A673 (cell line): ENCODE measurements at regions not wholly inside any gene's neighbourhood (a gene's known extent, or its start where the extent isn't known, plus 50 kb on each side); places are given as distances from the start of the nearest gene placed in this dataset.
A peak's percentile ranks its signal among the peaks of the same experiment; 100 is the strongest.

ENCODE experiments used
- BruUV-seq: library from RNA; stranded (reverse); fragments of 400-500 nt; replicated peaks from 2 replicates; lab custom pipeline; 2021; lab: Mats Ljungman, UMichigan
- CTCF ChIA-PET: fragments of 300-600 bp; sonication (Branson Sonifier 250); formaldehyde crosslinking; loops from one replicate; lab custom pipeline; 2022; ENCODE audit warnings: antibody characterized with exemption; lab: Charles Lee
- POLR2A ChIA-PET: fragments of 300-600 bp; sonication (Branson Sonifier 250); formaldehyde crosslinking; loops from one replicate; lab custom pipeline; 2022; ENCODE audit warnings: antibody characterized with exemption; ENCODE audit not compliant: low non-redundant PET; lab: Charles Lee
- DNase-seq: peaks from one replicate; pipeline ENCODE4 v3.0.0-alpha.2; 2015; ENCODE audit warnings: low spot score
- H3K27ac ChIP-seq: fragments of 200-600 bp; sonication (generic); 2 replicates; pipeline ENCODE4 v1.5.1; 2016; ENCODE audit warnings: mixed run types, low read depth, mild to moderate bottlenecking, mixed read lengths, antibody characterized with exemption, low read length; ENCODE audit not compliant: poor library complexity, severe bottlenecking
- H3K27me3 ChIP-seq: fragments of 200-600 bp; sonication (generic); replicated peaks from 2 replicates; pipeline ENCODE4 v1.6.1; 2017; ENCODE audit warnings: mixed run types, low read depth, mild to moderate bottlenecking, mixed read lengths, antibody characterized with exemption, low read length; ENCODE audit not compliant: insufficient read depth, poor library complexity
- H3K36me3 ChIP-seq: fragments of 200-600 bp; sonication (generic); 2 replicates; pipeline ENCODE4 v1.6.1; 2016; ENCODE audit warnings: mixed run types, mild to moderate bottlenecking, mixed read lengths, antibody characterized with exemption, low read length; ENCODE audit not compliant: insufficient read depth, poor library complexity, severe bottlenecking
- H3K4me1 ChIP-seq: fragments of 200-600 bp; sonication (generic); 2 replicates; pipeline ENCODE4 v1.6.1; 2017; ENCODE audit warnings: mixed run types, mild to moderate bottlenecking, mixed read lengths, antibody characterized with exemption, low read length; ENCODE audit not compliant: insufficient read depth, poor library complexity, severe bottlenecking
- H3K4me3 ChIP-seq: fragments of 200-600 bp; sonication (generic); 2 replicates; pipeline ENCODE4 v1.5.1; 2016; ENCODE audit warnings: low read depth, mixed run types, mild to moderate bottlenecking, mixed read lengths, low read length; ENCODE audit not compliant: poor library complexity, severe bottlenecking
- H3K9me3 ChIP-seq: fragments of 200-600 bp; sonication (generic); 2 replicates; pipeline ENCODE4 v1.6.1; 2016; ENCODE audit warnings: mixed run types, low read depth, mild to moderate bottlenecking, mixed read lengths, antibody characterized with exemption, low read length; ENCODE audit not compliant: poor library complexity, severe bottlenecking
- EZH2 ChIP-seq: fragments of 200-600 bp; sonication (generic); IDR thresholded peaks from 2 replicates; pipeline ENCODE4 v1.6.1; 2017; ENCODE audit warnings: borderline replicate concordance, low read depth, mild to moderate bottlenecking, mixed read lengths, antibody characterized with exemption, low read length; ENCODE audit not compliant: poor library complexity, severe bottlenecking
- intact Hi-C: fragments of 100-400 bp; cut with micrococcal nuclease; formaldehyde crosslinking; loops from one replicate; pipeline ENCODE4 v1.10.0; 2022; ENCODE audit not compliant: unreplicated experiment
- TF ChIP-seq, protein P1 (sequence below): fragments of 300-800, 200-600 bp; sonication (generic); conservative IDR thresholded peaks from 2 replicates; pipeline ENCODE4 v1.5.1; 2017; ENCODE audit warnings: low read depth, mild to moderate bottlenecking, antibody characterized with exemption, low read length, moderate library complexity, mixed read lengths

GRCh38 chr6:85118652-85119235 lies 331.1 kb upstream of the NT5E start:
- no TSS peak for BruUV-seq
- Histone ChIP-seq H3K27me3 (no peaks in the 10 kb centered on the region), H3K4me3 (no peak overlapping the region), H3K27ac (no peak overlapping the region), H3K9me3 (no peaks in the 10 kb centered on the region), H3K4me1 (peaks cover 4% of the 10 kb centered on the region), H3K36me3 (no peaks in the 10 kb centered on the region)
- ChIA-PET CTCF (no interaction called here), POLR2A (no interaction called here)
- no peak for TF ChIP-seq EZH2
- TF ChIP-seq, protein P1, sequence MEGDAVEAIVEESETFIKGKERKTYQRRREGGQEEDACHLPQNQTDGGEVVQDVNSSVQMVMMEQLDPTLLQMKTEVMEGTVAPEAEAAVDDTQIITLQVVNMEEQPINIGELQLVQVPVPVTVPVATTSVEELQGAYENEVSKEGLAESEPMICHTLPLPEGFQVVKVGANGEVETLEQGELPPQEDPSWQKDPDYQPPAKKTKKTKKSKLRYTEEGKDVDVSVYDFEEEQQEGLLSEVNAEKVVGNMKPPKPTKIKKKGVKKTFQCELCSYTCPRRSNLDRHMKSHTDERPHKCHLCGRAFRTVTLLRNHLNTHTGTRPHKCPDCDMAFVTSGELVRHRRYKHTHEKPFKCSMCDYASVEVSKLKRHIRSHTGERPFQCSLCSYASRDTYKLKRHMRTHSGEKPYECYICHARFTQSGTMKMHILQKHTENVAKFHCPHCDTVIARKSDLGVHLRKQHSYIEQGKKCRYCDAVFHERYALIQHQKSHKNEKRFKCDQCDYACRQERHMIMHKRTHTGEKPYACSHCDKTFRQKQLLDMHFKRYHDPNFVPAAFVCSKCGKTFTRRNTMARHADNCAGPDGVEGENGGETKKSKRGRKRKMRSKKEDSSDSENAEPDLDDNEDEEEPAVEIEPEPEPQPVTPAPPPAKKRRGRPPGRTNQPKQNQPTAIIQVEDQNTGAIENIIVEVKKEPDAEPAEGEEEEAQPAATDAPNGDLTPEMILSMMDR: no peak
- no peak for DNase-seq
- intact Hi-C loops: no loop called here

DNA sequence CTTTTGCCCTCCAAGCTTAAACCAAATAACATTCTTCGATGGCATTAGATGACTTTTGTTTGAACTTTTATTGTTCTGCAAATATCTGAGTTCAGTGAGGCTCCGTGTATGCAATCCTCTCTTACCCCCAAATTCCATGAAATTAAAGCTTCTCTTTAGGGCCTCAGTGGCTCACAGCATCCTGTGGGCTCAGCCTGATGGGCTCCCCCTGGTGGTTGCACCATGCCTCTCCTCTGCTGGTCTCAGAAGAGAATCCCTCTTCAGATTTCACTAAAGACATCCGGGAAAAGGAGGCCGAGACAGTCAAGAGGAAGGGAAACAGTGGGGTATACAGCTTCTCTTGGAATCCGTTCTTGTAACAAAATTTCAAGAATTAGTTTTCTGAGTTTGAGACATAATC lies 331.6 kb upstream of the NT5E start:
- no peak for TF ChIP-seq EZH2
- TF ChIP-seq, protein P1: peak; percentile 45
- H3K27ac ChIP-seq: no peak overlapping the region
- POLR2A ChIA-PET: no interaction called here
- intact Hi-C loops: no loop called here
- DNase-seq: no peak
- H3K9me3 ChIP-seq: no peaks in the 10 kb centered on the region
- H3K27me3 ChIP-seq: no peaks in the 10 kb centered on the region
- no peak overlapping the region for H3K4me3 ChIP-seq
- CTCF ChIA-PET: no interaction called here
- no TSS peak for BruUV-seq
- no peaks in the 10 kb centered on the region for H3K36me3 ChIP-seq
- H3K4me1 ChIP-seq: peaks cover 9% of the 10 kb centered on the region

- Histone ChIP-seq H3K9me3 (no peaks in the 10 kb centered on the region), H3K4me1 (peaks cover 20% of the 10 kb centered on the region), H3K27ac (no peak overlapping the region), H3K36me3 (no peaks in the 10 kb centered on the region), H3K27me3 (no peaks in the 10 kb centered on the region), H3K4me3 (no peak overlapping the region)
- intact Hi-C loops: no loop called here
- no peak for TF ChIP-seq EZH2
- TF ChIP-seq, protein P1: no peak
- ChIA-PET POLR2A (no interaction called here), CTCF (no interaction called here)
- DNase-seq: no peak
- BruUV-seq: no TSS peak
Observed at GRCh38 chr6:85116475-85116874, 333.4 kb upstream of the NT5E start.
